ENCODE measurements at regions not wholly inside any gene's neighbourhood (a gene's known extent, or its start where the extent isn't known, plus 50 kb on each side); places are given as distances from the start of the nearest gene placed in this dataset.

GRCh38 chr2:58645017-58645416, 403.9 kb upstream of the FANCL start:
- H3K9me2 ChIP-seq (ENCODE audit: insufficient read depth) = no peaks in the 10 kb centered on the region
- no TSS peak for BruUV-seq (replicated peaks)
- H3K27ac ChIP-seq = no peak overlapping the region
- TF ChIP-seq, protein P1, sequence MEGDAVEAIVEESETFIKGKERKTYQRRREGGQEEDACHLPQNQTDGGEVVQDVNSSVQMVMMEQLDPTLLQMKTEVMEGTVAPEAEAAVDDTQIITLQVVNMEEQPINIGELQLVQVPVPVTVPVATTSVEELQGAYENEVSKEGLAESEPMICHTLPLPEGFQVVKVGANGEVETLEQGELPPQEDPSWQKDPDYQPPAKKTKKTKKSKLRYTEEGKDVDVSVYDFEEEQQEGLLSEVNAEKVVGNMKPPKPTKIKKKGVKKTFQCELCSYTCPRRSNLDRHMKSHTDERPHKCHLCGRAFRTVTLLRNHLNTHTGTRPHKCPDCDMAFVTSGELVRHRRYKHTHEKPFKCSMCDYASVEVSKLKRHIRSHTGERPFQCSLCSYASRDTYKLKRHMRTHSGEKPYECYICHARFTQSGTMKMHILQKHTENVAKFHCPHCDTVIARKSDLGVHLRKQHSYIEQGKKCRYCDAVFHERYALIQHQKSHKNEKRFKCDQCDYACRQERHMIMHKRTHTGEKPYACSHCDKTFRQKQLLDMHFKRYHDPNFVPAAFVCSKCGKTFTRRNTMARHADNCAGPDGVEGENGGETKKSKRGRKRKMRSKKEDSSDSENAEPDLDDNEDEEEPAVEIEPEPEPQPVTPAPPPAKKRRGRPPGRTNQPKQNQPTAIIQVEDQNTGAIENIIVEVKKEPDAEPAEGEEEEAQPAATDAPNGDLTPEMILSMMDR (conservative IDR thresholded peaks at IDR 0.05) = no peak
- no peak for TF ChIP-seq EZH2 (IDR thresholded peaks at IDR 0.05; ENCODE audit: low read depth)
- no peaks in the 10 kb centered on the region for H3K4me1 ChIP-seq (replicated peaks; ENCODE audit: insufficient read depth)
- H3K27me3 ChIP-seq (ENCODE audit: insufficient read depth, low read depth) = no peaks in the 10 kb centered on the region
- no peak overlapping the region for H3K4me3 ChIP-seq
- H3K36me3 ChIP-seq (ENCODE audit: low read depth) = no peaks in the 10 kb centered on the region
- intact Hi-C loops (cut with micrococcal nuclease; ENCODE audit: unreplicated experiment) = no loop called here
- ChIA-PET CTCF (no interaction called here), POLR2A (ENCODE audit: unreplicated experiment) (no interaction called here)
- no peak overlapping the region for H2AFZ ChIP-seq
- H3K9me3 ChIP-seq (ENCODE audit: insufficient read depth, low read depth) = 0 out of 2 replicates have a peak, but pooled peaks cover 3% of the 10 kb centered on the region
- H3K79me2 ChIP-seq (ENCODE audit: low read depth) = no peaks in the 10 kb centered on the region
- H4K20me1 ChIP-seq (ENCODE audit: insufficient read depth) = no peaks in the 10 kb centered on the region
- no peak for DNase-seq
- H3F3A ChIP-seq (ENCODE audit: insufficient read depth, low read depth) = no peaks in the 10 kb centered on the region
- H3K4me2 ChIP-seq = no peak overlapping the region

DNA sequence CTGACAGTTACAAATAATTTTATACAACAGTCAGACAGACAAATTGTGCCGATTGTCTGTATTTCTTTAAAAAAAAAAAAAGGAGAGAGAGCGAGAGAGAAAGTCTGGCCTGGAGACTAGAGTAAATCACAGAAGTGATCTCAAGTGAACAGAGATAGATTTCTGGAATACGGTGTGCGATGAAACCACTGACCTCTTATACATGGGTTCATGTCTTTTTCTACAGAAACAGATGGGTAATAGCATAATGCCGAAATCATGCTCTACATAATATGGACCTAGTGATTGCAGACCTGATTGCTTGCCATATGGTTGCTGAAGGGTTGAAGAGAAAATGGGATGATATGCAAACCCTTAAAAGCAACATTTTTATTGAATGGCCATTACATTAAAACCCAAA, 403.3 kb upstream of the FANCL start:
- Histone ChIP-seq H3K79me2 (ENCODE audit: low read depth) (no peaks in the 10 kb centered on the region), H4K20me1 (ENCODE audit: insufficient read depth) (no peaks in the 10 kb centered on the region), H3K4me1 (replicated peaks; ENCODE audit: insufficient read depth) (no peaks in the 10 kb centered on the region), H3K27me3 (ENCODE audit: insufficient read depth, low read depth) (no peaks in the 10 kb centered on the region), H3K9me2 (ENCODE audit: insufficient read depth) (no peaks in the 10 kb centered on the region), H3K9me3 (ENCODE audit: insufficient read depth, low read depth) (0 out of 2 replicates have a peak, but pooled peaks cover 3% of the 10 kb centered on the region), H3F3A (ENCODE audit: insufficient read depth, low read depth) (no peaks in the 10 kb centered on the region), H3K4me3 (no peak overlapping the region), H3K27ac (no peak overlapping the region), H2AFZ (no peak overlapping the region), H3K4me2 (no peak overlapping the region), H3K36me3 (ENCODE audit: low read depth) (no peaks in the 10 kb centered on the region)
- DNase-seq = no peak
- no TSS peak for BruUV-seq (replicated peaks)
- ChIA-PET CTCF (no interaction called here), POLR2A (ENCODE audit: unreplicated experiment) (no interaction called here)
- intact Hi-C loops (cut with micrococcal nuclease; ENCODE audit: unreplicated experiment) = no loop called here
- TF ChIP-seq EZH2 (IDR thresholded peaks at IDR 0.05; ENCODE audit: low read depth) = no peak
- TF ChIP-seq, protein P1 (conservative IDR thresholded peaks at IDR 0.05) = no peak

GRCh38 chr2:58641001-58641400, 399.9 kb upstream of the FANCL start:
- Histone ChIP-seq H4K20me1 (ENCODE audit: insufficient read depth) (no peaks in the 10 kb centered on the region), H3K27me3 (ENCODE audit: insufficient read depth, low read depth) (no peaks in the 10 kb centered on the region), H3K4me3 (no peak overlapping the region), H3K36me3 (ENCODE audit: low read depth) (no peaks in the 10 kb centered on the region), H3K9me3 (ENCODE audit: insufficient read depth, low read depth) (0 out of 2 replicates have a peak, but pooled peaks cover 3% of the 10 kb centered on the region), H3K4me1 (replicated peaks; ENCODE audit: insufficient read depth) (peaks cover 12% of the 10 kb centered on the region), H3F3A (ENCODE audit: insufficient read depth, low read depth) (peaks cover under 1% of the 10 kb centered on the region; the same call in 1 of the 2 replicates), H3K27ac (no peak overlapping the region), H3K4me2 (no peak overlapping the region), H2AFZ (no peak overlapping the region), H3K79me2 (ENCODE audit: low read depth) (no peaks in the 10 kb centered on the region), H3K9me2 (ENCODE audit: insufficient read depth) (no peaks in the 10 kb centered on the region)
- CTCF ChIA-PET = no interaction called here
- DNase-seq = no peak
- intact Hi-C loops (cut with micrococcal nuclease; ENCODE audit: unreplicated experiment) = no loop called here
- TF ChIP-seq, protein P1 (conservative IDR thresholded peaks at IDR 0.05) = no peak
- no peak for TF ChIP-seq EZH2 (IDR thresholded peaks at IDR 0.05; ENCODE audit: low read depth)
- no TSS peak for BruUV-seq (replicated peaks)
- POLR2A ChIA-PET (ENCODE audit: unreplicated experiment) = no interaction called here

Data from PC-9 (cell line).